ENCODE measurements at regions not wholly inside any gene's neighbourhood (a gene's known extent, or its start where the extent isn't known, plus 50 kb on each side); places are given as distances from the start of the nearest gene placed in this dataset.

- no peak for TF ChIP-seq CTCF (IDR thresholded peaks at IDR 0.05)
- no peak for TF ChIP-seq POLR2A (IDR thresholded peaks at IDR 0.05)
- TF ChIP-seq POLR2AphosphoS5 (IDR thresholded peaks at IDR 0.05): no peak
- H3K27ac ChIP-seq: no peak overlapping the region
- no peaks in the 10 kb centered on the region for H3K4me1 ChIP-seq
- H3K9me3 ChIP-seq: peaks cover 0 to under 1% of the 10 kb centered on the region in 2 donors
- no peaks in the 10 kb centered on the region for H3K36me3 ChIP-seq
- H3K27me3 ChIP-seq: no peaks in the 10 kb centered on the region
- no peak overlapping the region for H3K4me3 ChIP-seq
- DNase-seq (ENCODE audit: low spot score in 2 of 2): no peak
- intact Hi-C loops (cut with DNase I; ENCODE audit: low total_unique reads): no loop called here
Observed at GRCh38 chr9:105073147-105073546, 145.2 kb upstream of the ABCA1 start.

- intact Hi-C loops (cut with DNase I; ENCODE audit: low total_unique reads): no loop called here
- H3K4me1 ChIP-seq: no peaks in the 10 kb centered on the region
- TF ChIP-seq CTCF (IDR thresholded peaks at IDR 0.05) (no peak), POLR2A (IDR thresholded peaks at IDR 0.05) (no peak), POLR2AphosphoS5 (IDR thresholded peaks at IDR 0.05) (no peak)
- no peak for DNase-seq (ENCODE audit: low spot score in 2 of 2)
- H3K27me3 ChIP-seq: no peaks in the 10 kb centered on the region
- H3K36me3 ChIP-seq: no peaks in the 10 kb centered on the region
- H3K27ac ChIP-seq: no peak overlapping the region
- no peaks in the 10 kb centered on the region for H3K9me3 ChIP-seq
- H3K4me3 ChIP-seq: no peak overlapping the region
Observed at GRCh38 chr9:105074491-105074890, 146.5 kb upstream of the ABCA1 start.

- H3K36me3 ChIP-seq: no peaks in the 10 kb centered on the region
- TF ChIP-seq POLR2A (IDR thresholded peaks at IDR 0.05) (no peak), POLR2AphosphoS5 (IDR thresholded peaks at IDR 0.05) (no peak), CTCF (IDR thresholded peaks at IDR 0.05) (no peak)
- H3K9me3 ChIP-seq: no peaks in the 10 kb centered on the region
- H3K27me3 ChIP-seq: no peaks in the 10 kb centered on the region
- no peak overlapping the region for H3K4me3 ChIP-seq
- intact Hi-C loops (cut with DNase I; ENCODE audit: low total_unique reads): no loop called here
- DNase-seq (ENCODE audit: low spot score in 2 of 2): no peak
- no peak overlapping the region for H3K27ac ChIP-seq
- H3K4me1 ChIP-seq: no peaks in the 10 kb centered on the region
Observed at GRCh38 chr9:105076729-105077128, 148.8 kb upstream of the ABCA1 start.

GRCh38 chr9:105079457-105079856, 151.5 kb upstream of the ABCA1 start:
- H3K4me3 ChIP-seq: no peak overlapping the region
- intact Hi-C loops (cut with DNase I; ENCODE audit: low total_unique reads): no loop called here
- H3K4me1 ChIP-seq: no peaks in the 10 kb centered on the region
- no peaks in the 10 kb centered on the region for H3K36me3 ChIP-seq
- no peak overlapping the region for H3K27ac ChIP-seq
- H3K9me3 ChIP-seq: no peaks in the 10 kb centered on the region
- DNase-seq (ENCODE audit: low spot score in 2 of 2): no peak
- TF ChIP-seq POLR2AphosphoS5 (IDR thresholded peaks at IDR 0.05) (no peak), CTCF (IDR thresholded peaks at IDR 0.05) (no peak), POLR2A (IDR thresholded peaks at IDR 0.05) (no peak)
- H3K27me3 ChIP-seq: no peaks in the 10 kb centered on the region

- H3K9me3 ChIP-seq: no peaks in the 10 kb centered on the region
- no peak for TF ChIP-seq POLR2AphosphoS5 (IDR thresholded peaks at IDR 0.05)
- TF ChIP-seq CTCF (IDR thresholded peaks at IDR 0.05): no peak
- no peak for TF ChIP-seq POLR2A (IDR thresholded peaks at IDR 0.05)
- DNase-seq (ENCODE audit: low spot score in 2 of 2): no peak
- no peaks in the 10 kb centered on the region for H3K4me1 ChIP-seq
- H3K36me3 ChIP-seq: no peaks in the 10 kb centered on the region
- H3K27me3 ChIP-seq: no peaks in the 10 kb centered on the region
- no peak overlapping the region for H3K27ac ChIP-seq
- no peak overlapping the region for H3K4me3 ChIP-seq
- intact Hi-C loops (cut with DNase I; ENCODE audit: low total_unique reads): no loop called here
Observed at GRCh38 chr9:105082843-105083242, 154.9 kb upstream of the ABCA1 start.
